K562 (cell line): ENCODE measurements at regions not wholly inside any gene's neighbourhood (a gene's known extent, or its start where the extent isn't known, plus 50 kb on each side); places are given as distances from the start of the nearest gene placed in this dataset.

Source experiments
- ATAC-seq: fragments of 200-7000 bp; cut with Tn5 transposase; 3 replicates; pipeline ENCODE4 v1.9.1; 2020; ENCODE audit warnings: moderate library complexity
- BruUV-seq: library from RNA; stranded (reverse); fragments of 400-500 nt; replicated peaks from 2 replicates; lab custom pipeline; 2021; lab: Mats Ljungman, UMichigan
- CTCF ChIA-PET: fragments of 300-600 bp; formaldehyde crosslinking; extraction: SDS; loops from one replicate; lab custom pipeline; 2021; ENCODE audit warnings: low intra/inter-chr PET ratio; lab: Yijun Ruan, JAX
- POLR2A ChIA-PET: fragments of 300-600, 350-650 bp; sonication (Branson Sonifier 250); formaldehyde crosslinking; extraction: SDS; loops from one replicate; lab custom pipeline; 2021; ENCODE audit warnings: antibody characterized with exemption, inconsistent platforms; lab: Yijun Ruan, JAX
- DNase-seq, 4 experiments: peaks; one replicate each; pipeline versions ENCODE4 v3.0.0 to v3.0.0-alpha.2; 2011 to 2018; ENCODE audit warnings: low spot score in 3 of 4, mixed read lengths in 3 of 4; ENCODE audit errors: extremely low read depth in 1 of 4
- FAIRE-seq: peaks from 2 replicates; lab custom pipeline; 2011; peaks lifted over from hg19 to GRCh38; lab: Jason Lieb, UNC
- H2AFZ ChIP-seq: 2 replicates; pipeline ENCODE4 v1.6.0; 2011; ENCODE audit warnings: low read depth, low read length, control low read depth, inconsistent platforms
- H3K27ac ChIP-seq: fragments of 200-600 bp; 3 replicates; pipeline ENCODE4 v1.8.0; 2011; ENCODE audit warnings: low read depth, mild to moderate bottlenecking, control low read depth, inconsistent platforms, low read length, moderate library complexity, mixed read lengths; ENCODE audit errors: extremely low read depth
- H3K27me3 ChIP-seq, 2 experiments: fragments of 300-600 bp in 1 of 2; 2 replicates in 1 of 2; 3 replicates in 1 of 2; pipeline versions ENCODE4 v1.6.0 to v1.8.0; 2011; ENCODE audit warnings: inconsistent platforms in 2 of 2, low read length in 2 of 2, mild to moderate bottlenecking in 1 of 2, mixed read lengths in 1 of 2, moderate library complexity in 1 of 2; ENCODE audit not compliant: control insufficient read depth in 2 of 2, insufficient read depth in 2 of 2
- H3K36me3 ChIP-seq: fragments of 300-600 bp; 3 replicates; pipeline ENCODE4 v1.8.0; 2011; ENCODE audit warnings: mild to moderate bottlenecking, low read length, inconsistent platforms; ENCODE audit not compliant: control insufficient read depth, insufficient read depth
- H3K4me1 ChIP-seq, 2 experiments: fragments of 200-600 bp in 1 of 2; replicated peaks in 1 of 2; 2 replicates in 1 of 2; 3 replicates in 1 of 2; pipeline versions ENCODE4 v1.5.1 to v1.8.0; 2011; ENCODE audit warnings: inconsistent platforms in 2 of 2, low read length in 2 of 2, mild to moderate bottlenecking in 1 of 2, mixed read lengths in 1 of 2, moderate library complexity in 1 of 2; ENCODE audit not compliant: control insufficient read depth in 2 of 2, insufficient read depth in 2 of 2
- H3K4me2 ChIP-seq: 2 replicates; pipeline ENCODE4 v1.6.1; 2011; ENCODE audit warnings: low read length, control low read depth, inconsistent platforms, mixed read lengths; ENCODE audit not compliant: insufficient read depth
- H3K4me3 ChIP-seq: fragments of 200-600 bp; sonication (generic), shearing (Covaris generic); 2 replicates; pipeline ENCODE4 v1.5.1; 2016; ENCODE audit warnings: control low read depth, inconsistent platforms
- H3K79me2 ChIP-seq: fragments of 200-600 bp; 3 replicates; pipeline ENCODE4 v1.8.0; 2011; ENCODE audit warnings: low read length, inconsistent platforms; ENCODE audit not compliant: control insufficient read depth, insufficient read depth
- H3K9ac ChIP-seq, 2 experiments: 2 replicates each; pipeline versions ENCODE4 v1.6.0 to v1.6.1; 2011; ENCODE audit warnings: low read depth in 2 of 2, low read length in 2 of 2, control low read depth in 1 of 2, inconsistent platforms in 1 of 2, mild to moderate bottlenecking in 1 of 2, mixed read lengths in 1 of 2; ENCODE audit not compliant: insufficient read depth in 1 of 2
- H3K9me1 ChIP-seq: one replicate; pipeline ENCODE4 v1.6.0; 2011; ENCODE audit warnings: inconsistent platforms, mild to moderate bottlenecking, low read length, moderate library complexity; ENCODE audit not compliant: control insufficient read depth, insufficient read depth
- H3K9me3 ChIP-seq: replicated peaks from 2 replicates; pipeline ENCODE4 v1.5.1; 2011; ENCODE audit warnings: low read depth, low read length, inconsistent platforms; ENCODE audit not compliant: control insufficient read depth, insufficient read depth
- H4K20me1 ChIP-seq: replicated peaks from 2 replicates; pipeline ENCODE4 v1.6.1; 2011; ENCODE audit warnings: low read length, inconsistent platforms, mixed read lengths; ENCODE audit not compliant: control insufficient read depth, insufficient read depth
- ARID1B ChIP-seq: fragments of 450-650 bp; IDR thresholded peaks from 2 replicates; pipeline ENCODE4 v1.6.1; 2016; ENCODE audit warnings: antibody characterized with exemption, mild to moderate bottlenecking, inconsistent platforms
- BRD9 ChIP-seq: fragments of 450-650 bp; IDR thresholded peaks from 2 replicates; pipeline ENCODE4 v1.6.1; 2018; ENCODE audit warnings: low read depth; ENCODE audit not compliant: partially characterized antibody
- CBX8 ChIP-seq: fragments of 200-600 bp; sonication (generic); IDR thresholded peaks from 2 replicates; pipeline ENCODE4 v1.6.1; 2012; ENCODE audit warnings: borderline replicate concordance, mixed run types, low read depth, mild to moderate bottlenecking, moderate library complexity, mixed read lengths, low read length, control low read depth, inconsistent platforms; ENCODE audit not compliant: poor library complexity, severe bottlenecking; ENCODE audit errors: extremely low read depth
- CTCFL ChIP-seq: IDR thresholded peaks from 2 replicates; pipeline ENCODE4 v1.6.1; 2011; ENCODE audit warnings: borderline replicate concordance, low read depth, mild to moderate bottlenecking, moderate library complexity, low read length; ENCODE audit not compliant: insufficient read depth, poor library complexity, severe bottlenecking
- ETV6 ChIP-seq, 3 experiments: fragments of 150-350 bp in 1 of 3; sonication (generic) in 1 of 3; formaldehyde crosslinking in 1 of 3; IDR thresholded peaks; 2 replicates each; pipeline versions ENCODE4 v1.6.1 to v1.8.0; 2014 to 2022; ENCODE audit warnings: borderline replicate concordance in 2 of 3, low read depth in 2 of 3, antibody characterized with exemption in 1 of 3, low read length in 1 of 3, mild to moderate bottlenecking in 1 of 3, missing genetic modification reagents in 1 of 3
- FOXK1 ChIP-seq: sonication (generic); formaldehyde crosslinking; IDR thresholded peaks from 2 replicates; pipeline ENCODE4 v1.8.0; 2022; ENCODE audit warnings: missing genetic modification reagents, mild to moderate bottlenecking, borderline replicate concordance
- JUNB ChIP-seq: fragments of 450-650 bp; formaldehyde crosslinking; conservative IDR thresholded peaks from 2 replicates; pipeline ENCODE4 v1.4.0; 2020; ENCODE audit warnings: mild to moderate bottlenecking
- MBD1 ChIP-seq: fragments of 250-450 bp; sonication (Bioruptor Pico); IDR thresholded peaks from 2 replicates; pipeline ENCODE4 v1.8.0; 2022; ENCODE audit warnings: inconsistent platforms
- MLLT1 ChIP-seq, 2 experiments: fragments of 450-650 bp; IDR thresholded peaks; 2 replicates each; pipeline ENCODE4 v1.6.1; 2016
- PHF21A ChIP-seq: fragments of 450-650 bp; IDR thresholded peaks from 2 replicates; pipeline ENCODE4 v1.6.1; 2017; ENCODE audit warnings: low read depth, borderline replicate concordance
- PRMT5 ChIP-seq: sonication (generic); formaldehyde crosslinking; IDR thresholded peaks from 2 replicates; pipeline ENCODE4 v1.5.0; 2020; ENCODE audit warnings: missing genetic modification reagents
- SMARCA4 ChIP-seq: fragments of 450-650 bp; IDR thresholded peaks from 2 replicates; pipeline ENCODE4 v1.6.1; 2016
- SMARCA5 ChIP-seq: fragments of 450-650 bp; IDR thresholded peaks from 2 replicates; pipeline ENCODE4 v1.6.1; 2016
- TCF7 ChIP-seq: sonication (generic); IDR thresholded peaks from 2 replicates; pipeline ENCODE4 v1.6.1; 2016; ENCODE audit warnings: antibody characterized with exemption, borderline replicate concordance
- ZBTB1 ChIP-seq: sonication (generic); formaldehyde crosslinking; IDR thresholded peaks from 2 replicates; pipeline ENCODE4 v1.8.1; 2023; ENCODE audit warnings: missing genetic modification reagents, low read depth, mild to moderate bottlenecking, borderline replicate concordance
- ZNF695 ChIP-seq: fragments of 450-650 bp; formaldehyde crosslinking; IDR thresholded peaks from 2 replicates; pipeline ENCODE4 v1.4.0; 2020; ENCODE audit warnings: mild to moderate bottlenecking, moderate library complexity
- WGBS: fragments of 100-300 bp; shearing (Covaris generic); methylation state at CpG from one replicate; pipeline ENCODE4 v1.1.6; 2016; ENCODE audit warnings: low coverage, mixed read lengths; ENCODE audit not compliant: insufficient coverage; ENCODE audit errors: missing lambda C conversion rate; 5-methylcytosine and 5-hydroxymethylcytosine counted together
- in situ Hi-C: fragments of 300-500 bp; cut with MboI; formaldehyde crosslinking; loops from 4 replicates; pipeline ENCODE4 v1.15.0; 2018; ENCODE audit warnings: inconsistent platforms, mixed read lengths
- intact Hi-C: fragments of 100-400 bp; cut with micrococcal nuclease; formaldehyde crosslinking; loops from 2 replicates; pipeline ENCODE4 v1.14.2; 2022

GRCh38 chrX:38505583-38505982 lies 55.8 kb upstream of the TSPAN7 start:
- in situ Hi-C loops = no loop called here
- Histone ChIP-seq H3K4me1 (no peaks in the 10 kb centered on the region), H3K4me2 (no peak overlapping the region), H2AFZ (no peak overlapping the region), H3K79me2 (no peaks in the 10 kb centered on the region), H3K27ac (no peak overlapping the region), H3K9me1 (no peaks in the 10 kb centered on the region), H3K4me3 (no peak overlapping the region), H3K9me3 (no peaks in the 10 kb centered on the region), H3K36me3 (no peaks in the 10 kb centered on the region)
- 0% methylated on average over 1 of the region's 1 CpG for WGBS
- intact Hi-C loops = no loop called here
- CTCF ChIA-PET = no interaction called here
- TF ChIP-seq FOXK1 (CRISPR knock-in tag) (no peak), BRD9 (no peak), ETV6 (IDR thresholded peaks at IDR 0.05; ENCODE audit: borderline replicate concordance in 1 of 2, low read depth in 2 of 2, low read length in 1 of 2) (no peak), ETV6 (CRISPR knock-in tag; IDR thresholded peaks at IDR 0.05; ENCODE audit: borderline replicate concordance) (no peak), MLLT1 (IDR thresholded peaks at IDR 0.05) (no peak), PRMT5 (CRISPR knock-in tag) (no peak), ARID1B (no peak), MBD1 (CRISPR knock-in tag) (no peak), CTCFL (no peak), SMARCA5 (no peak), TCF7 (no peak), PHF21A (no peak), CBX8 (no peak), SMARCA4 (no peak), ZNF695 (CRISPR knock-in tag) (no peak), ZBTB1 (no peak), JUNB (no peak)
- TF ChIP-seq, all 486 proteins: peak for 0
- FAIRE-seq = no peak
- no peak for DNase-seq
- Histone ChIP-seq H3K9ac (no peak overlapping the region), H3K27me3 (no peaks in the 10 kb centered on the region), H4K20me1 (no peaks in the 10 kb centered on the region)
- no peak for ATAC-seq
- POLR2A ChIA-PET = no interaction called here
- BruUV-seq = no TSS peak
